A549 (cell line): ENCODE measurements at regions not wholly inside any gene's neighbourhood (a gene's known extent, or its start where the extent isn't known, plus 50 kb on each side); places are given as distances from the start of the nearest gene placed in this dataset.

Source experiments
- ATAC-seq, 2 experiments: fragments of 200-7000 bp in 1 of 2; fragments of >200 bp in 1 of 2; cut with Nextera tagmentation in 1 of 2; cut with Tn5 transposase in 1 of 2; 3 replicates each; pipeline versions ENCODE4 v1.8.0 to v1.9.1; 2018 to 2020; ENCODE audit warnings: mild to moderate bottlenecking in 1 of 2, moderate library complexity in 1 of 2
- CTCF ChIA-PET: fragments of 300-600 bp; sonication (Branson Sonifier 250); formaldehyde crosslinking; extraction: SDS; loops from one replicate; lab custom pipeline; 2021; ENCODE audit warnings: antibody characterized with exemption, inconsistent platforms; lab: Yijun Ruan, JAX
- POLR2A ChIA-PET: fragments of 350-600 bp; formaldehyde crosslinking; extraction: SDS; loops from one replicate; lab custom pipeline; 2021; ENCODE audit warnings: antibody characterized with exemption, inconsistent platforms; lab: Yijun Ruan, JAX
- DNase-seq, 2 experiments: peaks; one replicate each; pipeline versions ENCODE4 v3.0.0 to v3.0.0-alpha.2; 2011 to 2016; ENCODE audit warnings: low read depth in 1 of 2, low spot score in 1 of 2
- FAIRE-seq: peaks from 2 replicates; lab custom pipeline; 2011; peaks lifted over from hg19 to GRCh38; lab: Jason Lieb, UNC
- H3K27ac ChIP-seq, 2 experiments: fragments of >200 bp; sonication (Bioruptor Twin); formaldehyde crosslinking; 3 replicates each; pipeline ENCODE4 v1.5.1; 2016 to 2017
- H3K4me1 ChIP-seq: fragments of >200 bp; sonication (Bioruptor Twin); formaldehyde crosslinking; 3 replicates; pipeline ENCODE4 v1.6.1; 2016
- H3K4me2 ChIP-seq: fragments of >200 bp; sonication (Bioruptor Twin); formaldehyde crosslinking; 3 replicates; pipeline ENCODE4 v1.6.1; 2016
- H3K4me3 ChIP-seq: fragments of >200 bp; sonication (Bioruptor Twin); formaldehyde crosslinking; 3 replicates; pipeline ENCODE4 v1.5.1; 2016
- H3K9me3 ChIP-seq: fragments of >200 bp; sonication (Bioruptor Twin); formaldehyde crosslinking; 3 replicates; pipeline ENCODE4 v1.6.1; 2016
- CBX2 ChIP-seq: fragments of 200-600 bp; sonication (generic); IDR thresholded peaks from 2 replicates; pipeline ENCODE4 v1.6.1; 2016; ENCODE audit warnings: low read depth, mild to moderate bottlenecking, borderline replicate concordance
- CBX8 ChIP-seq: fragments of 200-600 bp; sonication (generic); IDR thresholded peaks from 2 replicates; pipeline ENCODE4 v1.6.1; 2016
- EHF ChIP-seq: fragments of 250-450 bp; sonication (Bioruptor Pico); IDR thresholded peaks from 2 replicates; pipeline ENCODE4 v1.5.0; 2020; ENCODE audit warnings: mild to moderate bottlenecking
- HEYL ChIP-seq: fragments of 250-450 bp; sonication (Bioruptor Pico); IDR thresholded peaks from 2 replicates; pipeline ENCODE4 v1.8.0; 2021; ENCODE audit warnings: mild to moderate bottlenecking, moderate library complexity
- HMGXB4 ChIP-seq: fragments of 250-450 bp; sonication (Bioruptor Pico); IDR thresholded peaks from 2 replicates; pipeline ENCODE4 v1.5.0; 2021; ENCODE audit warnings: mild to moderate bottlenecking, moderate library complexity, borderline replicate concordance
- HOXB5 ChIP-seq: fragments of 250-450 bp; sonication (Bioruptor Pico); IDR thresholded peaks from 2 replicates; pipeline ENCODE4 v1.5.0; 2020; ENCODE audit warnings: mild to moderate bottlenecking, moderate library complexity
- JUN ChIP-seq, 2 experiments: fragments of >200 bp; sonication (Bioruptor Twin); formaldehyde crosslinking; IDR thresholded peaks; 2 replicates in 1 of 2; 3 replicates in 1 of 2; pipeline ENCODE4 v1.6.1; 2016 to 2017
- JUNB ChIP-seq: fragments of >200 bp; sonication (Bioruptor Twin); formaldehyde crosslinking; IDR thresholded peaks from 2 replicates; pipeline ENCODE4 v1.6.1; 2016
- KDM1A ChIP-seq: fragments of 200-600 bp; sonication (generic); IDR thresholded peaks from 2 replicates; pipeline ENCODE4 v1.6.1; 2016; ENCODE audit warnings: low read depth, mild to moderate bottlenecking
- MAZ ChIP-seq: fragments of 150-350 bp; IDR thresholded peaks from 2 replicates; pipeline ENCODE4 v1.6.1; 2014; ENCODE audit warnings: antibody characterized with exemption, low read depth, low read length, borderline replicate concordance
- MYC ChIP-seq: IDR thresholded peaks from 2 replicates; pipeline ENCODE4 v1.6.1; 2012; ENCODE audit warnings: mild to moderate bottlenecking, inconsistent platforms, low read length, improper control_type of control experiment, borderline replicate concordance
- NPAS2 ChIP-seq: fragments of 250-450 bp; sonication (Bioruptor Pico); IDR thresholded peaks from 2 replicates; pipeline ENCODE4 v1.8.0; 2022; ENCODE audit warnings: mild to moderate bottlenecking, moderate library complexity, borderline replicate concordance
- PHF8 ChIP-seq: fragments of 200-600 bp; sonication (generic); IDR thresholded peaks from 2 replicates; pipeline ENCODE4 v1.6.1; 2016; ENCODE audit warnings: low read depth, mild to moderate bottlenecking, antibody characterized with exemption, moderate library complexity, borderline replicate concordance
- RARB ChIP-seq: fragments of 250-450 bp; sonication (Bioruptor Pico); IDR thresholded peaks from 2 replicates; pipeline ENCODE4 v1.8.0; 2021; ENCODE audit warnings: mild to moderate bottlenecking, moderate library complexity
- RCOR1 ChIP-seq: fragments of 150-350 bp; IDR thresholded peaks from 2 replicates; pipeline ENCODE4 v1.6.1; 2014; ENCODE audit warnings: antibody characterized with exemption, low read length, low read depth
- SREBF2 ChIP-seq: fragments of 450-650 bp; IDR thresholded peaks from 2 replicates; pipeline ENCODE4 v1.6.1; 2014; ENCODE audit warnings: mild to moderate bottlenecking, moderate library complexity
- TP53 ChIP-seq: fragments of 250-450 bp; sonication (Bioruptor Pico); IDR thresholded peaks from 2 replicates; pipeline ENCODE4 v1.5.0; 2021; ENCODE audit warnings: mild to moderate bottlenecking, moderate library complexity
- ZFP36 ChIP-seq: fragments of 450-650 bp; IDR thresholded peaks from 2 replicates; pipeline ENCODE4 v1.6.1; 2014; ENCODE audit warnings: borderline replicate concordance; ENCODE audit not compliant: partially characterized antibody
- ZNF302 ChIP-seq: fragments of 250-450 bp; sonication (Bioruptor Pico); IDR thresholded peaks from 2 replicates; pipeline ENCODE4 v1.9.0; 2021; ENCODE audit warnings: inconsistent platforms, mild to moderate bottlenecking, moderate library complexity
- ZSCAN20 ChIP-seq: fragments of 250-450 bp; sonication (Bioruptor Pico); IDR thresholded peaks from 2 replicates; pipeline ENCODE4 v1.8.0; 2022; ENCODE audit warnings: mild to moderate bottlenecking, moderate library complexity
- WGBS: methylation state at CpG from one replicate; pipeline ENCODE4 v1.1.6; 2017; ENCODE audit errors: missing lambda C conversion rate; 5-methylcytosine and 5-hydroxymethylcytosine counted together
- TF ChIP-seq, protein P1 (sequence below): fragments of >200 bp; sonication (Bioruptor Twin); formaldehyde crosslinking; IDR thresholded peaks from 3 replicates; pipeline ENCODE4 v1.5.1; 2016
- TF ChIP-seq, protein P2 (sequence below): IDR thresholded peaks from 2 replicates; pipeline ENCODE4 v1.6.1; 2012; ENCODE audit warnings: low read depth, borderline replicate concordance

DNA sequence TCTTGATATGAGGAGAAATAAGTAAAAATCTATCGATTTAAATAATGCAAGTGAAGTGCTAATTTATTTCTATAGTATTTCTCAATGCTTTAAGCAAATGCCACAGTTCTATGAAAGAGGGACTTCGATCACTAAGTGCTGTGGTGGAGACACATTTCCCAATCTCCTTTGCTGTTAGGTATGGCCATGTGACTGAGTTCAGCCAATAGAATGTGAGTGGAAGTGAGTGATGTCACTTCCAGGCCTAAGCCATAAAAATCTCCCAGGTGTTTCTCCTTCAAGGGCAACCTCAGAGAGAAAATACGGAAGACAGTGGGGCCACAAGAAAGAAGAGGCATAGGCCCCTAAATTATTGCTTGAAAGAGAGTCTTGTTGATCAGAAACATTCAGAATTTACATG, 100.3 kb upstream of the ANKH start:
- no peak for FAIRE-seq
- no peak for ATAC-seq
- DNase-seq: no peak
- ChIA-PET CTCF (interaction anchor here (1.5 kb wide), 1 partner anchor 14 kb away, joined by 3 read pairs; no protein-coding TSS in a partner anchor), POLR2A (no interaction called here)
- no peaks in the 10 kb centered on the region for H3K9me3 ChIP-seq
- H3K4me3 ChIP-seq: no peak overlapping the region
- H3K27ac ChIP-seq: no peak overlapping the region
- WGBS: 58% methylated on average over 3 of the region's 3 CpGs
- H3K4me2 ChIP-seq: no peak overlapping the region
- H3K4me1 ChIP-seq: no peaks in the 10 kb centered on the region
- TF ChIP-seq NPAS2 (CRISPR knock-in tag) (no peak), TP53 (CRISPR knock-in tag) (no peak), JUN (IDR thresholded peaks at IDR 0.05) (no peak), CBX2 (no peak), JUNB (no peak), HOXB5 (CRISPR knock-in tag) (no peak), KDM1A (no peak), MYC (no peak), RCOR1 (no peak), MAZ (no peak), HEYL (CRISPR knock-in tag) (no peak), RARB (CRISPR knock-in tag) (no peak)
- TF ChIP-seq, protein P1, sequence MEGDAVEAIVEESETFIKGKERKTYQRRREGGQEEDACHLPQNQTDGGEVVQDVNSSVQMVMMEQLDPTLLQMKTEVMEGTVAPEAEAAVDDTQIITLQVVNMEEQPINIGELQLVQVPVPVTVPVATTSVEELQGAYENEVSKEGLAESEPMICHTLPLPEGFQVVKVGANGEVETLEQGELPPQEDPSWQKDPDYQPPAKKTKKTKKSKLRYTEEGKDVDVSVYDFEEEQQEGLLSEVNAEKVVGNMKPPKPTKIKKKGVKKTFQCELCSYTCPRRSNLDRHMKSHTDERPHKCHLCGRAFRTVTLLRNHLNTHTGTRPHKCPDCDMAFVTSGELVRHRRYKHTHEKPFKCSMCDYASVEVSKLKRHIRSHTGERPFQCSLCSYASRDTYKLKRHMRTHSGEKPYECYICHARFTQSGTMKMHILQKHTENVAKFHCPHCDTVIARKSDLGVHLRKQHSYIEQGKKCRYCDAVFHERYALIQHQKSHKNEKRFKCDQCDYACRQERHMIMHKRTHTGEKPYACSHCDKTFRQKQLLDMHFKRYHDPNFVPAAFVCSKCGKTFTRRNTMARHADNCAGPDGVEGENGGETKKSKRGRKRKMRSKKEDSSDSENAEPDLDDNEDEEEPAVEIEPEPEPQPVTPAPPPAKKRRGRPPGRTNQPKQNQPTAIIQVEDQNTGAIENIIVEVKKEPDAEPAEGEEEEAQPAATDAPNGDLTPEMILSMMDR: no peak

GRCh38 chr5:14968796-14969195, 97.2 kb upstream of the ANKH start:
- H3K4me2 ChIP-seq: no peak overlapping the region
- H3K27ac ChIP-seq: no peak overlapping the region
- DNase-seq (no peak), FAIRE-seq (no peak), ATAC-seq (no peak)
- no peak for TF ChIP-seq PHF8
- TF ChIP-seq HMGXB4 (CRISPR knock-in tag): no peak
- no peak for TF ChIP-seq EHF (CRISPR knock-in tag)
- TF ChIP-seq ZSCAN20 (CRISPR knock-in tag): no peak
- no peak for TF ChIP-seq ZNF302 (CRISPR knock-in tag)
- no peak for TF ChIP-seq HEYL (CRISPR knock-in tag)
- TF ChIP-seq ZFP36: no peak
- TF ChIP-seq, protein P1: no peak
- no peak for TF ChIP-seq SREBF2
- TF ChIP-seq, protein P2, sequence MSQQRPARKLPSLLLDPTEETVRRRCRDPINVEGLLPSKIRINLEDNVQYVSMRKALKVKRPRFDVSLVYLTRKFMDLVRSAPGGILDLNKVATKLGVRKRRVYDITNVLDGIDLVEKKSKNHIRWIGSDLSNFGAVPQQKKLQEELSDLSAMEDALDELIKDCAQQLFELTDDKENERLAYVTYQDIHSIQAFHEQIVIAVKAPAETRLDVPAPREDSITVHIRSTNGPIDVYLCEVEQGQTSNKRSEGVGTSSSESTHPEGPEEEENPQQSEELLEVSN: no peak
- no peak for TF ChIP-seq CBX8
- CTCF ChIA-PET: interaction anchor here (1.2 to 1.8 kb wide), 2 partner anchors 12 to 35 kb away, joined by 3 to 6 read pairs; no protein-coding TSS in a partner anchor
- no peak overlapping the region for H3K4me3 ChIP-seq
- no peaks in the 10 kb centered on the region for H3K4me1 ChIP-seq
- POLR2A ChIA-PET: no interaction called here
- no peaks in the 10 kb centered on the region for H3K9me3 ChIP-seq
